ENCODE measurements at regions not wholly inside any gene's neighbourhood (a gene's known extent, or its start where the extent isn't known, plus 50 kb on each side); places are given as distances from the start of the nearest gene placed in this dataset.

GRCh38 chr12:60043236-60043635 is 447.4 kb downstream of the SLC16A7 start:
- no peak for DNase-seq (ENCODE audit: low spot score)

DNA sequence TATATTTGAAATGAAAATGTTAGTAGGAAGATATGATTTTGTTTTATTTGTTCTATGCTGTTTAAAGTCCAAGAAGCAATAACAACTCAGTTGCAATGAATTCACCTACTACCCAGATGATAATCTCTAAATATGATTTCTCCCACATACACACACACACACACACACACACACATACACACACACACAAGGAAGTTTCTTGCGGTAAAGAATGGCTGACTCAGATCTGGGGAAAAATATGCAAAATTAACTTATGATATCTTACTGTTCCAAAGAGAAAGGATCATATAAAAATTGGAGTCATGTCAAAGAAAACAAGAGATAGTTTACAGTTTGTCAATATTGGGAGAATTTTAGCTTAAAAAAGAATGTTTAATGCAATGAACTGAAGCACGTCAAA is 456.7 kb downstream of the SLC16A7 start:
- no peak for DNase-seq (ENCODE audit: low spot score)

DNA sequence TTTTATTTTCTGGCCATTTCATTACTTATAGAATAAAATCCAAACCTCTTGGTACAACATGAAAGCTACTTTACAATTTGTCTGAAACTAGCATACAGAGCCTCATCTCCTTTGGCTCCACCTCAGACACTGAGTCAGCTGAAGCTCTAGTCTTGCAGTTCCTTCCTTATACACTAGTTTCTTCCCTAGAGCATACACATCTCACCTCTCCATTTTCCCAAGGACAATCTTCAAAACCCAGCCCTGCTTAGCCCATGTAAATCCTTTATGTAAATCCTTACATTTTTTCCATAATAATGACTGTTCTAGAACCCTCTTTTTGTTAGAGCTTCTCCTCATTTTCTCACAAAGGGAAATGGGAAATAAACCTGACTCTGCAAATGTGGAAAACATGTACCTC is 463.4 kb downstream of the SLC16A7 start:
- DNase-seq (ENCODE audit: low spot score): no peak

GRCh38 chr12:60066655-60067054 is 470.8 kb downstream of the SLC16A7 start:
- no peak for DNase-seq (ENCODE audit: low spot score)

- no peak for DNase-seq (ENCODE audit: low spot score)
Observed at GRCh38 chr12:60070552-60070951, 474.7 kb downstream of the SLC16A7 start.

- no peak for DNase-seq (ENCODE audit: low spot score)
Observed at GRCh38 chr12:60071759-60072191, 475.9 kb downstream of the SLC16A7 start.

- DNase-seq (ENCODE audit: low spot score): no peak
Observed at GRCh38 chr12:60072911-60073310, 477.1 kb downstream of the SLC16A7 start.

- DNase-seq (ENCODE audit: low spot score): no peak
Observed at GRCh38 chr12:60075091-60075490, 479.3 kb downstream of the SLC16A7 start.

GRCh38 chr12:60078026-60078425 is 482.2 kb downstream of the SLC16A7 start:
- no peak for DNase-seq (ENCODE audit: low spot score)

- no peak for DNase-seq (ENCODE audit: low spot score)
Observed at GRCh38 chr12:60093428-60093827, 497.6 kb downstream of the SLC16A7 start.

- no peak for DNase-seq (ENCODE audit: low spot score)
Observed at GRCh38 chr12:60094436-60094835, 498.6 kb downstream of the SLC16A7 start.

- DNase-seq (ENCODE audit: low spot score): no peak
Observed at GRCh38 chr12:60096727-60097126, 500.9 kb downstream of the SLC16A7 start.

DNA sequence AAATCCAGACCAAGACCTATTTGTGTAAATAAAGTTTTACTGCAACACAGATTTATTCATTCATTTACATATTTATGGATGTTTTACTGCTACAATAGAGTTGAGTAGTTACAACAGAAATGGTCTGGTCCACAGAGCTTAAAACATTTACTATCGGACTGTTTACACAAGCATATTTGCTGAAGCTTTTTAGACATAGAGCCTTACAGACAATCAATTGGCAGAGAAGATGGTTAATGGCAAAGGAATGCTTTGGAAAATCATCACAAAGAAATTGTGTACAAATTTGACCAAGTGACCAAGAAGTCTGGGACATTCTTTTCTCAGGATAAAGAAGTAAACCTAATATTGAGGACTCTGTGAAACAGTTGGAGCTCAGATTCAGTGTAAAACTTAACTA is 504.3 kb downstream of the SLC16A7 start:
- DNase-seq (ENCODE audit: low spot score): no peak

DNA sequence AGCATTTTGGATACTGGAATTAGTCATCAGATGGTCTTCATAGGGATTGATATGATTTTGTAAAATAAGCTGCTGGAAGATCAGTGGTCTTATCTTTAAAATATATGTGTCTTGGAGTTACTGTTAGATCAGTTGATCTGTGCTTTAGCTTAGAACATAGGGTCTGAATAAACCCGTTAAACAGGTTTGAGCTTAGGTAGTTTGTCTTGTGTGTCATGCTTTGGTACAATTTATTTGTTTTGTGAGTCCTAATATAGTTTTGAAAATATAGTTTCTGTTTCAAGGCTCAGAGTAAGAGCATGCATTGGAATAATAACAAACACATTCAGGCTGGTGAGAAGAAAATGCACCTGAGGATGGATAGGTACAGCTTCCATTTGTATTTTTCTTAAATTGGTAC is 505.0 kb downstream of the SLC16A7 start:
- no peak for DNase-seq (ENCODE audit: low spot score)

GRCh38 chr12:60101715-60102114 is 505.9 kb downstream of the SLC16A7 start:
- DNase-seq (ENCODE audit: low spot score): no peak

DNA sequence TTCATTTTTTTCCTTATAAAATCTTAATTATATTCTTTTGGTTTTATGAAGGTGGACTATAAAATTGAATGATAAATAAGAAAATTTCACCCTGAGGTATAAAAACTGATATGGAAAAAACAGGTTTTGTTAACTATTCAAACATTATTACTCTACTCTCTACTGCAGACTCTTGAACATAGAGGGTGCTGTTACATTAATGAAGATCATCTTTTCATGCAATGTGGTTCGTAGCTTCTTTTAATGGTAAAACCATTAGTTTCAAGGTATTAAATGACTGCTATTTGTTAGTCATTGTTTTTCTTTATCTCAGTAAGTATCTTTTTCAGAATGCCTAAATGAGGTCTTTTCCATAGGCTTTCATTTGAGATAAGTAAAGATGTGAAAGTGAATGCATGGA is 510.4 kb downstream of the SLC16A7 start:
- DNase-seq (ENCODE audit: low spot score): no peak

- DNase-seq (ENCODE audit: low spot score): no peak
Observed at GRCh38 chr12:60107992-60108391, 512.2 kb downstream of the SLC16A7 start.

GRCh38 chr12:60112063-60112462 is 516.2 kb downstream of the SLC16A7 start:
- no peak for DNase-seq (ENCODE audit: low spot score)

DNA sequence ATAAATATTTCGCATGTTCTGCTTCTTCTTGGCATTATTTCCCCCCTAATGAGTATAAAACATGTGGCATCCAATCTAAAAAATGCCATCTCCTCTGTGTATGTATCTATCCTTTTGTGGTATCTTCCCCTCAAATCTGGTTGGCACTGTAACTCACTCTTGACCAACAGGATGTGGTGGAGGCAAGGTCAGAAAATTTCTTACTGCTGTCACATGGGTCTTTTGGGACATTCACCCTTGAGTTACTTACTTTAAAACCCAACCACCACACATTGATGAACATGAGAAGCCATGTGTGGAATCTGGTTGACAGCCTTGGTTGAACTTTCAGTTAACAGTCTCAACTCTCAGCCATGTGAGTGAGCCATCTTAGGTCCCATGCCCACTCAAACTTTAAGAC is 516.9 kb downstream of the SLC16A7 start:
- no peak for DNase-seq (ENCODE audit: low spot score)

DNA sequence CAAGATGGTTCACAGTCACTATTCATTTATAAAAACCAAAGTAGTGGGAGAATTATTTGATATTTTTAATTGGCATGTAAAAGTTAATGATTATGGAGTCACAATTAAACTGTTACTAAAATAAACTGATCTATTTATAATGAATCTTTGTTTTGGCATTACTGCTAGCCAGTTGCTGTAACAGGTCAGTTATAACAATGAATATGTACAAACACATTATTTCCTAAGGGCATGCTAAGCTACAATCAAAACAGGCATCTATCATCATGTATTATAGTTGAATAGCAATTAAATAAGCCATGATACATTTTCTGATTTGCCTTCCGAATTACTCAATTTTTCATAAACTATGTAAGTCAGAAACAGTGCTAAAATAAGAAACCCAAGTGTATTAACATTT is 518.3 kb downstream of the SLC16A7 start:
- DNase-seq (ENCODE audit: low spot score): no peak

DNA sequence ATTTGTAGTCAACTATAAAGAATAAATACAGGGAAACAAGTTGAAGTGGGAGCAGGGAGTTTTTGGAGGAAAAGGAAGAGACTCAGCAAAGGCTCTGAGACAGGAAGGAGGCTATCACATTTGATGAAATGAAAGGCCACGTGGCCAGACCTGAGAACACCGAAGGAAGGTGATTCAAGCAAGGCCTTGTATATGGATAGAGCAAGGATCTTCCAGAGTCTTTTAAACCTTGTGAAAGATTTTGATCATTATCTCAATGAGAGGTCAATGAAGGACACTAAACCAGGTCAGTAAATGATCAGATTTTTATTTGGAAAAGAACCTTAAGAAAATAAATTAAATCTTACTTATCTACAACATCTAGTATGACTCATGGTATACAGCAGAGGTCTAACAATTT is 523.5 kb downstream of the SLC16A7 start:
- DNase-seq (ENCODE audit: low spot score): no peak

DNA sequence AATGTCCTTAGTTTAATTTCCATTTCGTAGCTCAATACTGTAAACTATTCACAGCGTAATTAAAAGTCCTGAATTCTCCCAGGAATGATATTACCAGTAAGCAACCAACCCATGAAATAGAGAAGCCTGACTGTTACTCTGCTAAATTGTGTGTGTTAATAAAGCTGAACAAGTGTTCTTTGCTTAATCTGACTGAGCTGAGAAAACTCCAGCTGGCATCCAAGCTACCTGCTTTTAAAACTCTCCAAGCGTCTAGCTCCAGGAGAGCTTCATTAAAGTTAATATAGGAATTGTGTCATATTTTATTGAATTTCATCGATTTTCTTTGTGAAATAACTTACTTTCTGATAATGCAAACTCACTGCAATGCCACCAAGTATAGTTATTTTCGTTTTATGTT is 524.4 kb downstream of the SLC16A7 start:
- DNase-seq (ENCODE audit: low spot score): no peak

DNA sequence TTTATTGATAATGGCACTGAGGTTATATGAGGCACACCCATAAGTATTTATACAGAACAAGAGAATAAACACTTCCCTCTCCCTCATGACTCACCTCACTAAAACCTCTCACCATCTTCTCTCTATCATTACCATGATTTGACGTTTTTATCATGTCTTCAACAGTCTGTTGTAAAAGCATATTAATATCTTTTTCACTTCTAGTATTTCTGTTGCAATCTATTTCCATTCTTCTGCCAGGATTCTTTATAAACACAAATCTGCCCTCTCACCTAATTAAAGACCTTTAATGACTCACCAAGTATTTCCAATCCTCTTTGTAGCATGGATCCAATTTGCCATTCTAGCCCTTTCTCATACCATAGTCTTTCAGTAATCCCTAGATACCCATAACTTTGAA is 527.7 kb downstream of the SLC16A7 start:
- DNase-seq (ENCODE audit: low spot score): no peak

- DNase-seq (ENCODE audit: low spot score): no peak
Observed at GRCh38 chr12:60137513-60137912, 541.7 kb downstream of the SLC16A7 start.

GRCh38 chr12:60138526-60138925 is 542.7 kb downstream of the SLC16A7 start:
- DNase-seq (ENCODE audit: low spot score): no peak

Data from Ammon's horn (tissue), 1 donor.